Esophagus mucosa (tissue), 1 donor: ENCODE measurements at regions not wholly inside any gene's neighbourhood (a gene's known extent, or its start where the extent isn't known, plus 50 kb on each side); places are given as distances from the start of the nearest gene placed in this dataset.
"Not testable (repeated sequence)": the region's sequence is repeated elsewhere in the genome, so short reads cannot be mapped to it uniquely, and the experiment has no call there.

Experiments
- ATAC-seq: fragments of 200-7000 bp; cut with Tn5 transposase; one replicate; pipeline ENCODE4 v1.9.1; 2020
- donor health status: DM: yes; HTN: yes; CAD: no.

- no peak for ATAC-seq
Measured at GRCh38 chr12:131636940-131637750, 73.7 kb upstream of the SFSWAP start.

DNA sequence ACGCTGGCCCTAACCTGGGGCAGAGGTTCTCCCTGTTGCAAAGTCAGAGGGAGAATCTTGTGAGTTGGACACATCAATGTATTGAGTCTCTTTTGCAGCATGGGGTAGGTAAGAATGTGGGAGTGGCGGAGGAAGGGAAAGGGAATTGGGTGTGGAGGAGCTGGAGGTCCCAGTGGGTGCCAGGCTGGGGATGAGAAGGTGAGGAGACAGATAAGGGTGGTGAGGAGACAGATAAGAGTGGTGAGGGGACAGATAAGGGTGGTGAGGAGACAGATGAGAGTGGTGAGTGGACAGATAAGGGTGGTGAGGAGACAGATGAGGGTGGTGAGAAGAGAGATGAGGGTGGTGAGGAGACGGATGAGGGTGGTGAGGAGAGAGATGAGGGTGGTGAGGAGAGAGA lies 72.9 kb upstream of the SFSWAP start:
- no peak for ATAC-seq

DNA sequence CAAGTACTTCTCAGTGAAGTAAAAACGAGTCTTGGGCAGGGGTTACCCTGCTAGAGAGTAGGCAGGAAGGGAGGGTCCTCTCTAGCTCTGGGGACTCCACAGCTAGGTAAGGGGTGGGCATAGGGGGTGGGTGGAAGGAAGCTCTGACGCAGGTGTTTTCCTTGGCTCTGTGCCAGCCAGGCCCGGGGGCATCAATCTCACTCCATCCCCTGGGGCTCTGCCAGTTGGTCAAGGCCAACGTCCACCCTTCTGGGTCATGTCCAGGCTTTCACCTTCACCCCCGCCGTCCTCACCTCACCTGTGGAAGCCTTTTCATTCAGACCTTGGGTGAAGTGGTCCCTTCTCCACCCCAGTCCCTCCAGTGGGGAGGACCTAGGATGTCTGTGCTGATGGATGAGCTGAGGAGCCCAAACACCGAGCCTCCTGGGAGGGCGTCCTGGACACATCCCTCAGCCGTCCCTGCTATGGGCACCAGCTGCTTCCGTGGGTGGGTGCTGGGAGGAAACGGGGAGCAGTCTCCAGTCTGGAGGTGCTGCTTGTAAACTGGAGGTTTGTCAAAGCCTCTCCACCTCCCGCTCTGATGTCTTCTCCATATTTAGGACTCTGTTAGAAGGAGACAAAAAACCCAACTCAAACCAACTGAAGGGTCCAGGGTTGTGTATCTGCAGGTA lies 71.5 kb upstream of the SFSWAP start:
- ATAC-seq, result no peak

DNA sequence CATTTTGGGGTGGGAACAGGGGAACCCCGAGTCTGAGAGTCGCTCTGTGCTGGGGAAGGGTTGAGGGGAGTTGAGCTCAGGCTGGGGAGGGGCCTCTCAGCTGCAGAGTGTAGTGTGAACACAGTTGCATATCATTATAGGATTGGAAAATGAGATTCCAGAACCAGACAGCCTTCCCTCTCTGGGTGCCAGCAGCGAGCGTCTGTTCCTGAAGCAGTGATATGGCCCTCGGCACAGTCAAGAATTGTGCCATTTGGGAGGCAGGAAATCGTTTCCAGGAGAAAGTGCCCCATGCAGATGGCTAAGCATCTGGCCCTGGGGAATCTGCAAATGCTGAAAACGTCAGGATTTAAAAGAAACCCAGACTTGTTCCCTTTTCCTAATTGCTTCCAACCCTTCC lies 70.4 kb upstream of the SFSWAP start:
- no peak for ATAC-seq

GRCh38 chr12:131641315-131641714 lies 69.6 kb upstream of the SFSWAP start:
- no peak for ATAC-seq

- no peak for ATAC-seq
Measured at GRCh38 chr12:131642101-131642540, 68.8 kb upstream of the SFSWAP start.

GRCh38 chr12:131642771-131643170 lies 68.1 kb upstream of the SFSWAP start:
- no peak for ATAC-seq

DNA sequence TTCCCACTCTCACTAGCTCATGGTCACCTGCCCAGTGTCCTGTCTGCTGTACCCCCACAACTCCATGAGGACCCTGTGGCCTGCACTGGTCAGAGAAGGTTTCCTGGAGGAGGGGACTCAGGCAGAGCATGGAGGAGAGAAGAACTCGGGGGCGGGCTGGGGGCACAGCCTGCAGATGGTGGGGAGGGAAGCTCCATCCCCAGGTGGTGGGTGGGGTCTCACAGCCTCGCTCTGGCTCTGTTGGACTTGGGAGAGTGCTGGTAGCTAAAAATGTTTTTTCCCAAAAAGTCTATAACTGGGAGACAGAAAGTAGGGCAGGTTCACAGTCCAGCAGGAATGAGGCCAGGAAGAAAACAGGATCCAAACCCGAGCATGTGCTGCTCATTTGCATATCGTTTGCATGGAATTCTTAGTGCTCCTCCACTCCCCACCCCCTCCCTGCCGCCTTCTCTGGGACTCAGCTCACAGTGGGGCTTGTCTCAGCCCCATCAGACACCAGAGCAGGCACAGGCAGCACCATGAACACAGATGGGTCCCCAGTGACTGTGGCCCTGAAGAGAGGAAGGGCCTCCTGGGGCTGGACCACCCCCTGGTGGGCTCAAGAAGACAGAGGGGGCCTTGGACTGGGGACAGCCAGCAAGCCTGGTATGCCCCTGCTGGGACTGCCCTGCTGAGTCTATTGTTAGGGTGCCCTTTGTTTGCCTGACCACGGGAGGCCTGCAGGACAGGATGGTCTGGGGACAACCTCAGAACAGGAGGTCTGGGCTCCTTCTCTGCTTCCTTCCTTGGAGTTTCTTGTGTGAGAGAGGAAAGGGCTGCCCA lies 67.0 kb upstream of the SFSWAP start:
- no peak for ATAC-seq

DNA sequence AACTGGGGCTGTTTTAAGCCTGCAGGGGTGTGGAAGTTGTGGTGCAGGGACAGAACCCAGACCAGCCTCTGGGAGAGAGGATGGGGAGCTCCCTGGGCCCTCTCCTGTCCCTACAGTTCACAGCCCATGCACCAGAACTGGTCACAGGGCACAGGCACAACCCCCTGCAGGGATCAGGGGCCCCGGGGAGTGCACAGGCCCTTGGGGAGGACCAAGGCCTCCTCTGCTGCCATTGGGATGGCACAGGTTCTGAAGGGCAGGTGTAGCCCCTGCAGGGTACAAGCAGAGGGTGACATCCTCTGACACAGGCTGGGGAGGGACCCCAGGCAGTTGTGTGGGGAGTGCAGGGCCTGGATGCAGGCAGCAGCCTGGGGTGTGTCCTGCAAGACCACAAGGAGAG lies 66.4 kb upstream of the SFSWAP start:
- no peak for ATAC-seq

DNA sequence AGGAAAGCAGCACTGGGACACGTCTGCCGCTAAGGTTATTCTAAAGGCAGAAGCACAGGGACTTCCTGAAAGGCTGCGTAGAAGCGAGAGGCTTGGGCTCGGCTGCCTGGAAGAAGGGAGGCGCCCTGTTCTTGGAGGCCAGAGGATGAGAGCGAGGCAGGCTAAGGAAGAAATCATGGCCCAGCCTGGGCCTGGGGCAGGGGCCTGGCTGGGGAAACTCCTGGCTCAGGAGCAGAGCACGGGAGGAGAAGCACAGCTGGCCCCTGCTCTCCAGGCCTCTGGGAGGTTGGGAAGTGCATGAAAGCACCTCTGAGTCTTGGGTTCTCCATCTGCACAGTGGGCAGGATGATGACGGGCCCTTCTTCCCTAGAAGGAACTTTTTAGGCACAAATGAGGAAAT lies 66.0 kb upstream of the SFSWAP start:
- ATAC-seq, result not testable (repeated sequence)

DNA sequence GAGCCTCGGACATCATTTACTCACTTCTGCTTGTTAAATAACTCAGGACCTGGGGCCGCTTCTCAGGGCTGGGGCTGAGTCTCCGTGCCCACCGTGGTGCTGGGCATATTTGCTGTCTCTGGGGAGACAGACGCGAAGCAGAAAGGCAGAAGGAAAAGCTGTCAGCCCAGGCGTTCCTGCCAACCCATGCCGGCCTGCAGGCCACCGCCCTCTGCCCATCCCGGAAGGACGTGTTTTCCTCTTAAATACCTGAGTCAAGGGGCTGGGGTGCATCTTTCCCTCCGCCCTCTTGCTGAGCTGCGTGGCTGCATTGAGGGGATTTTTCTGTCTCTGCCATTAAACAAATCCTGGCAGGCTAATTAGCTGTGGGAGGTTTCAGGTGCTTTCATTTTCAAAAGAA lies 65.3 kb upstream of the SFSWAP start:
- ATAC-seq, result not testable (repeated sequence)

DNA sequence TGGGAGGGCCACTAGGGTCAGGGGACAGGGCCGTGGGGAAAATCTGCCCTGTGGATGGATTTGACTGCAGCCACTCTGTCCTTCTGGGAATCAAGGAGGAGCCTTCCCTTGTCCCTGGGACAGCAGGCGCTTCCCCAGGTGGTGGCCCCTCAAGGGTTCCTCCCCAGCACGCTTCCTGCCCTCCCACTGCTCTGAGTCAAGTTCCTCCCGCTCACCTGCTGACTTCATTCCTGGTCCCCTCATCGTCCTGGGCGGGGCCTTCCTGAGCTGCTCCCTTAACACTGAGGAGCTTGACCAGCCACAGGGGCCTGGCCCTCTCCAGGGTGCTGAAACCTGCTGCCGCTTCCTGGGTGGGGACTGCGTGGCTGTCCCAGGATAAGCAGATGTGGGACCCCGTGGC lies 64.4 kb upstream of the SFSWAP start:
- ATAC-seq, result not testable (repeated sequence)

GRCh38 chr12:131647667-131648066 lies 63.2 kb upstream of the SFSWAP start:
- no peak for ATAC-seq

GRCh38 chr12:131655469-131656174 lies 55.3 kb upstream of the SFSWAP start:
- ATAC-seq, result not testable (repeated sequence)

DNA sequence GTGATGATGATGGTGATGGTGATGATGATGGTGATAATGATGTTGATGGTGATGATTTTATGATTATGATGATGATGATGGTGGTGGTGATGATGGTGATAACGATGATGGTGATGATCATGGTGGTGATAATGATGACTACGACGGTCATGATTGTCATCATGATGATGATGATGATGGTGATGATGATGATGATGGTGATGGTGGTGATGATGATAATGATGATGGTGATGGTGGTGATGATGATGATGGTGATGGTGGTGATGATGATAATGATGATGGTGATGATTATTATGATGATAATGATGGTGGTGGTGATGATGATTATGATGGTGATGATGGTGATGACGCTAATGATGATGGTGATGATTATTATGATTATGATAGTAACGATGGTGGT lies 54.1 kb upstream of the SFSWAP start:
- not testable (repeated sequence) for ATAC-seq

DNA sequence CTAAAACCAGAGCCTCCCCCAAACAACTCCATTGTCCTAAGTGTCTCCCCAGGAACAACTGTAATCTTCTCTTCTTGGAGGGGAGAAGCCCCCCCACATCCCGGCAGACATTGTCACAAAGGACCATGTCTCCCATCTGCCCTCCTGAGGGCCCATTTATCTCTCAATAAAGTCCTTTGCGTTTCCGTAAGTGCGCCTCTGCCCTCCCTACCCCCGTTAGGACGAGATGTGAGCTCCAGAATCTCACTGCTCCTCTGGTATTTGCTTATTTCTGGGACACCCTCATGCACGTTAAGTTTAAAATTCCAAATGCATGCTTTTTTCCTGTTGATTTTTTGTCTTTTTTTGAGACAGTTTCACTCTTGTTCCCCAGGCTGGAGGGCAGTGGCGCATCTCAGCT lies 52.3 kb upstream of the SFSWAP start:
- not testable (repeated sequence) for ATAC-seq

DNA sequence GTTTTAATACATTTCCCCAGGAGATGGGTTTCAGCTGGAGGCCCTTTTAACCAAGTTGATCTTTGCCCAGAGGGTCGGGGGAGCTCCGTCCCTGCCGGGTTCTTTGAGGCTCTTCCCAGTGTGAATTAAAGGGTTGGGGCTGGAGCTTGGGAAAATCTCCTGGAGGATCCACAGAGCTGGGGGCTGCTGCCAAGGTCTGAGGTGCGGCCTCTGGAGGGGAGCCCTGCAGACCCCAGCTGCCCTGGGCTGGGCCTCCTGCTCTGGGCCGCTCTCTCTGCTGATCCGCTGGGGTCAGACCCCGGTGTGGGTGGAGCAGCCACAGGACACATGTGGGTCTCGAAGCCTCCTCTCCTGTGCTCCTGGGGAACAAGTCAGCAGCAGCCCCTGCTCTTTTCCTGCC lies 51.4 kb upstream of the SFSWAP start:
- not testable (repeated sequence) for ATAC-seq

- not testable (repeated sequence) for ATAC-seq
Measured at GRCh38 chr12:131659976-131660375, 50.9 kb upstream of the SFSWAP start.

DNA sequence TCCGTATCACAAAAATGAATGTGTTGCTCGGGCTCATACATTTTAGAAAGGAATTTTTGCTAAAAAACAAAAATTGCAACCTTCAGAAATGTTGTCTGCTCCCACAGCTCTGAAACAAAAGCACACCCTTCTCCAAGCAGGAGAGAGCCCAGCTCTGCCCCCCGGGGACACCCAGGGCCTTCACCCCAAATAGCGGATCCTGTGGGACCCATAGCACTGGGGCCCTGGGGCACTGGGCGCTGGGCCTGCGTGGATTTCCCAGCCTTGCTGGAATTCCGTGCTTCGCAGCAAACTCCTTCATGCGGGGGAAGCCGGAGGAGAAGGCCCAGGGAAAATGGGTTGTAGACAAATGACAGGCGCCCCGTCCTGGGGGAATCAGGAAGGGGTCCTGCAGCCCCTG lies 50.5 kb upstream of the SFSWAP start:
- ATAC-seq, result not testable (repeated sequence)
